ENCODE measurements at regions not wholly inside any gene's neighbourhood (a gene's known extent, or its start where the extent isn't known, plus 50 kb on each side); places are given as distances from the start of the nearest gene placed in this dataset.

DNA sequence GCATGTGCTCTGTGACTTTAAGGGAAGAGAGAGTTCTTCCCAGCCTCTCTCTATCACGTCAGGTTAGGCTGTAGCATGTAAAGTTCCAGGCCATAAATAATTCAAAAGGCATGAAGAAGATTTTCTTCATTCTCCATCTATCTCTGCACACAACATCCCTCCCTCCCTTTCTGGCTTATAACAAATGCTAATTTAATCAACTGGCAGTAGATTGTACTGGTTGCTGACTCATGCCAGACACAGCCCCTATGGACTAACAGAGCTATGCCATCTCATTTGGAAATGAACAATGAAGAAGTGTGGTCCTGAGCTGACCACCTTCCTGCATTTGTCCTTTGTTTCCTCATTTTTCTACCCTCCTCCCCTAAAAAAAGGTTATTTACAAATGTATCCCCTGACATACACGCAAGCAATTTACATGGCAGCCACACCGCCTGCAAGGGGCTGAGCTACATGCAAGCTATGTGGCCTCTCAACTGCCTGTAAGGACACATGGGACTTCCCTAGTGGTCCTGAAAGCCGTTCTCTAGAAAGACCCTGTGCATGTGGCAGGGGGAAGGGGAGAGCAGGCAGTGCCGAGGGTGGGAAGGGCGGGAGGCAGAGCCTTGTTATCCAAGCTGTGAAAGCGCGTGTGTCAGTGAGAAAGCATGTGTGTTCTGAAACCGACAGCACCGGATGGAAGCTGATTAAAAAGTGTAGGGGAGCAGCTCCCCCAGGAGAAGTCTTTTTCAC lies 90.9 kb upstream of the KLF7 start:
- no peak for DNase-seq (ENCODE audit: low read depth in 2 of 3, low spot score in 2 of 3)

DNA sequence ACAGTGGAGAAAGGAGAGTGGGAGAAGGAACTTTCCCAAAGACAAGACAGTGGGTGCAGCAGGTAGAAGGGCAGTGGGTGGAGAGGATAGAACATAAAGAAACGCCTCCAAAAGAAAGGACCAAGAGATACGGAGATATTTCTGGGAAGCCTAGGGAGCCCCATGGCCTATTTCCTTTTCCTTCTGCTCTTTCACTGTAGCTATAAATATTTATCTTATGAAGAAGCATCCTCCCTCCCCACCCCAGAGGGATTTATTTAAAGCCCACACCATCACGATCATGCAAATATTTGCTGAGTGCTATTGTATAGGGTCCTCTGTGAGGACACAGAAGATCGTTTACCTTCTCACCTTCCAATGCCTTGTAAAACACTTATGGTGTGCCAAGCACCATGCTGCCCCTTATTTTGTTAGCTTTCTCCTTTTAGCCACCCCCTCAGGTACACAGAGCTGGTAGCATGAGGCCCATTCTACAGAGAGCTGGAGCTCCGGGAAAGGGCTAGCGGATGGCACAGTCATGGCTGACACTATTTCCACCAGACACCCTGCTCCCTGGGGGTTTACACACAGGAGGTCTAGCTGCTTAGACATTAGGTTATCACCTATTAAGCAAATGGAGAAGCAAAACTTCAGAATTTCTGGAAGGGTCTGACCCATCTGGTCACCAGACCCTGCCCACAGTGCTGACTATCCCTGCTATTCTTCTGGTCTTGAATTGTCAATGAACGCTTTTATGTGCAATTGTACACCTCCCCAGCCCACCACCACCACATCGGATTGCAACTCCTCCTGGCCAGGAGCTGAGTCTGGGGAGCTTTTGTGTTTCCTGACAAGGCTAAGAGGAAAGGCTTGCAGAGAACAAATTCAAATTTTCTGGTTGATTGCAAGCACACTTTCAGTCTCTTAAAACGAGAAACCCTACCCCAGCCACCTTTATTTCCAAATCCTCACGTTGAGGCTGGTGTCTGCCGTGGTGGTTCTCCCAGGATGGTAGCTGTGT lies 91.8 kb upstream of the KLF7 start:
- DNase-seq (ENCODE audit: low read depth in 2 of 3, low spot score in 2 of 3), result no peak

DNA sequence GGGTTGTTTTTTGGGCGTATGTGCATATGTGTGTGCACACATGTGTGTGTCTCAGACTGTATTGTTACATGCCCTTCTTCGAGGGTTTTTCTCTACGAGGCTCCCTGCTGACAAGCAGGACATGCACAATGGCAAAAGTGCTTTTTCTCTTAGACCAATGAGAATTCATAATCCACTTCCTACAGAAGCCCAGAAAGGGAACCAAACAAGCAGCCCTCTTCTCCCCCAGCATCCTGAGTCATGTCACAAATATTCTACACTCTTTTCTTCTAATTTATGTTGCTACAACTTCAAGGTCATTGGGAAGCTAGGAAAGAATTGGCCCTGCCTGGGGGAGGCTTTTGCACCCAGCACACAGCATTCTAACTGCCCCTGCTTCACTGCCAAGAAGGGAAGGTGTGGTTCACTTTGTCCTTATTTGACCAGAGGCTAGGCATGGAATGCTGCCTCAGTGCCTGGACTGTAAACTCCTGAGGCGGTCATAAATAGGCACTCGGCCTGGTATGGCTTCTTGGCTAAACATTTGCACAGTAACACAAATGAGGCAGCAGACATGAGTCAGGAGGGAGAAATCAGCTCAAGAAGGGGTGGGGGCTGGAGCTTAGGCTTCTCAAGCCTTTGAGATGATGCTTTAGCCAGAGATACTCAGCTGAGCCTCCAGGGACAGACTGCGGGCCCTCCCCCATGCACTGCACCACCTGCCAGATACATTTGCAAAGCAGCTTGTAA lies 92.7 kb upstream of the KLF7 start:
- no peak for DNase-seq (ENCODE audit: low read depth in 2 of 3, low spot score in 2 of 3)

DNA sequence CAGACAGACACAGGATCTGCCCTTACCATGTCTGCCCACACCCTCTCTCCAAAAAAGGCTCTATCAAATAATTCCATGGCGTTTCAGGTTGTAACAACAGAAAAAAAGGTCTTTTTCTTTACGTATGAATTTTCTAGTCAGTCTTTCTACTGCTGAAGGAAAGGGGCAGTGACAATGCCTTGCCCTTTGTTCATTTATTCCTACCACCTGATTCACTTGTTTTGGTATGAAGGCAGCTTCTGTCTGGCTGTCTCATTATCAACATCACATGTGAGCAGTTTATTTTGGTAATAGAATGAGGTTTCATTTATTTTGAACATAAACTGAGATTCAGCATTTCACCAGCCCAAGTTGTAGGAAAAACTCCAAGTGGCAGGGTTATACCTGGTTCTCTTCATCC lies 94.3 kb upstream of the KLF7 start:
- no peak for DNase-seq (ENCODE audit: low read depth in 2 of 3, low spot score in 2 of 3)

DNA sequence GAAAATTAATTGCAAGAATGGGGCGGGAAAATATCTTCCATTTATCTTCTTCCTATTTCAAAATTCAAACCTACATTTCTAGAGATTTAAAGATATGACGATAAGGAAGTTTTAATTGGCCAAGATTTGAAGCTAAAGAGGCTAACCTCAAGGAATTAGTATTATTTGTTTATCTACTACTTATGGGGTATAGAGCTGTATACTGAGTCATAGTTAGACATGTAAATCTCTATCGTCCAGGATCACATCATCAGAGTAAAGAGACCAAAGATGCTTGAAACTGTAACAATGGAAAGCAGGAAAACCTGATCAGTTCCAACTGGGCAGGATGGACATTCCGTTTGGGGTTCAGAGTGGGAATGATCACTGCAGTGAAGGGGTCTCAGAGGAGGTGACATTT lies 95.2 kb upstream of the KLF7 start:
- no peak for DNase-seq (ENCODE audit: low read depth in 2 of 3, low spot score in 2 of 3)

DNA sequence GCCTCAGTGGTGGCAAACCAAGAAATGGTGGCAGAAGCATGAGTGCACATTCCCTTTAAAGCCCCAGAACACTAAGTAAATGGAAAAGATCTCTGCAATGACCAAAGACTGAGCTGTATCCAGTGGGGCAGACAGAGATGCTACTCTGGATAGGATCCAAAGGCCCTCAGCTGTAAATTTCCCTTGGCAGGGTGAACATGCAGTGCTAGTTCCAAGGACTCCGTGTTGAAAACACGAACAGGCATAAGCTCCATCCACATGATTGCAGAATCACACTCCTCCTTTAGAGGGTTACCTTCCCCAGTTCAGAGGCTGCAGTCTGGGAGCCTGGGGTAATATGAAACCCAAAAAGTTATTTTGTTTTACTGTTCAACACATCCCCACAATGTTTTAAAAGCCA lies 98.6 kb upstream of the KLF7 start:
- no peak for DNase-seq (ENCODE audit: low read depth in 2 of 3, low spot score in 2 of 3)

DNA sequence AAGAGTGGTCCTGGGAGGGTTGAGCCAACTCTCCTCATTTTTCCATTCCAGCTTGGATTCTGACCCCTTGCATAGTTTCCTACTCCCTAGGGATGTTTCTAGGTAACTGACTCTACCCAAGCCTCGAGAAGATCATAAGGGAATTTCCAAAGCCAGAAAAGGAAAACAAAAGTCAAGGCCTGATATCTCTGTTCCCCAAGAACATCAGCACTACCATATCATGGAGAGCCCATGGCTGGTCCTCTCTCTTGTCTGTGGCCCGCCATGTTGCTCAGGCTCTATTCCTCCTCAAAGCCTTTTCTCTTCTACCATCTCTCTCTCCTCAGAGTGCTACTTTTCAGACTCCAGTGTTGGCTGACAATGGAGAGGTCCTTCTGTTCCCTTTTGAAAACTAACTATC lies 99.6 kb upstream of the KLF7 start:
- no peak for DNase-seq (ENCODE audit: low read depth in 2 of 3, low spot score in 2 of 3)

DNA sequence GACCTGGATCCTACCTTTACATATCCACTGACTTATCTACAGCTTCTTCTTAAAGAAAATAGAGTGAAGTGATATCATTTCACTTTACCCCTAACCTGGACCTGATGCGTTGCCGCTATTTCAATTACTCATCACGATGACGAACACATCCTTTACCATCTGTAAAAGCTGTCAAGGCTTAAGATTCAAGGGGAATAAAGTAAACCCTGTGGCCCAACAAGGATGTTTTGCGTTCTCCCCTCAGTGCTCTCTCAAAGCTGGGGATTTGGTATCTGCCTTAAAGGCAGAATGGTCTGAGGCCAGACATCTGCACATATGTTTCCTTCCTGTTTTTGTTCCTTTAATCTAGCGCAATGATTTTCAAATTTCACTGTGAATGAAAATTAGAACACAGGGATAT lies 100.1 kb upstream of the KLF7 start:
- DNase-seq (ENCODE audit: low read depth in 2 of 3, low spot score in 2 of 3), result no peak

DNA sequence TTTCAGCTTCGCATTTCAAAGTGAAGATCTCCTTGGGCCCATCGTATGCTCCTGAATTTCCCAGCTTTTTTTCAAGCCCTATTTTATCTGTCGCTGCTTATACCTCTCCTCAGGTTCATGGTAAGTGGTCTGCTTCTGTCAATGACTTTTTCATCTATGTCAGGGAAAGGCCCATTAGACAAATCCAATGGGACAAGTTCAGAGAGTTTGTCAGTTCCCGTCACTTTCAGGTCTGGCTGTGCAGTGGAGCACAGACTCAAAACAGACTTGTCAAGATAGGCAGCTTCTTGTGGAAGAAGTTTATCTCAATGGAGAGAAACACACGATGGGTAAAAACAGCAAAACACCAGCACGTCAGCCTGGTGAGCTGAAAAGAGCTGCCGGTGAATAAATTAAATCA lies 100.9 kb upstream of the KLF7 start:
- DNase-seq (ENCODE audit: low read depth in 2 of 3, low spot score in 2 of 3), result no peak

DNA sequence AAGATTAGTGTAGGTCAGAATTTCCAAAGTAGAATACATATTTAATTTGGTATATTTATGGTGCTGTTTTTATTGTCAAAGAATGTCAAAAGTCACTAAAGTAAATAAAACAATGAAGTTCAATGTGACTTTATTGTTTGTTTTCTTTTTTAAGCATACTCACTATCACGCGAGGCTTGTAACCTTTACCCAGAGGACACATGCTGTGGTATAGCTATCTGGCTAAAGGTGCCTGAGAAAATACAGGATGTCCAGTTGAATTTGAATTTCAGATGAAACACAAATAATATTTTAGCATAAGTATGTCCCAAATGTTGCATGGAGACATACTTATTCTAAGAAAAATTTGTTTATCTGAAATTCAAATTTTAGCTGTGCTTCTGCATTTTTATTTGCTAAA lies 103.3 kb upstream of the KLF7 start:
- DNase-seq (ENCODE audit: low read depth in 2 of 3, low spot score in 2 of 3), result no peak

DNA sequence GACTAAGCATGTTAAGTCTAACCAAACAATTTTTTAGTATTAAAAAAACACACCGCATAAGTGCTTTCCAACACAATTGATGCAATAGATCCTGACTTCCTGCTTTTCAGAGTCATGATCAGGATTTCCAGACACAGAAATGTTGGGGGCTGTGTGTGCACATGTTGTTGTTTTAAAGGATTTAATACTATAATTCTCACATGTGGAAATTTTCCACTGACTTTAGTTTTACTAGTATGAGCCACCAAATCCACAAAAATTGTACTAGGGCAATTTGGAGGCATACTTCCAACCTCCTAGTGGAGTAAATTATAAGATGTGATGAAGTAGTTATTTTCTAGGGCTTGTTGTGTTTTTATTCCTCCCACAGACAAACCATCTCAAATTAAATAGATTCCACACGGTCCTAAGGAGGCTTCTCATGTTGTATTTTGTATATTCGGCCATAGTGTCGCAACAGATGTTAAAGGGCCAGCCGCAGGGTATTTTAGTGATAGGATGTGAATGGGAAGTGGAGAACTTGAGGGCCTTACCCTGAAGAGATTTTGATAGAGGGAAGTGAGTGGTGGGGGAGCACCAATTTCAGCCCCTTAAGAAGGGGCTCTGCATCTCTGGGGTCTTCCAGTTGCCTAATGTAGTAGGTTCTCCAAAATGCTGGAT lies 108.9 kb upstream of the KLF7 start:
- no peak for DNase-seq (ENCODE audit: low read depth in 2 of 3, low spot score in 2 of 3)

DNA sequence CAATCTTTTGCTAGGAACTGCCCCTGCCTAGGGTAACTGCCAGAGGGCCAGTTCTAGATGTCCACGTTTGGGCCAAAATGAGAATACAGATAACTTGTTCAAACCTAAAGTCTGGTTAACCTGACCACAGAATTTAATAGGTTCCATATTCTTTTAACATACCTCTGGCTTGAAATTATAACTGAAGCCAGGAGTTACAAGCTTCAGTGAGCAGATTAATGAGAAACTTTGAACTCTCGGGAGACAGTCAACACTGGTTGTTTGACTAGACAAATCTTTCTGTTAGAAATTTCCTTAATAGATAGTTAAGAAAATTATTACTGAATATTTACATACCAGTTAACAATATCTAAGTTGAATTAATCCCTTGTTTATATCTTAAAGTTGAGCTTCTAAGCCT lies 110.0 kb upstream of the KLF7 start:
- no peak for DNase-seq (ENCODE audit: low read depth in 2 of 3, low spot score in 2 of 3)

DNA sequence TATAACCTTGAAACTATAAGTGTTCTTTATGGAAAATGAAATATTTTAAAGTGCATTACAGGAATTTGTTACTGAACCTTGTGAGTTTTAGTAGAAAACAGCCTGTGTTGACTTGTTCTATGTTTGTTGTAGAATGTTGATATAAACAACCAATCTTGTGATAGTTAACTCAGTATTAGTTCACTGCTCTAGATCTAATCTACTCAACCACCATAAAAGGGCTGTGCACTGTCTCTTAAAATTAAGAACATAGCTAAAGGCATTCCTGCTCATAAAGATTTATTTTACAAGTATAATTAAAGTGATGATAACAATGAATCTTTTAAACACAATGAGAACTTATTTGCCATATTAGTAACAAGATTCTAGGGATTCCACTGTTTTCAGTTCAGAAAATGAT lies 110.5 kb upstream of the KLF7 start:
- DNase-seq (ENCODE audit: low read depth in 2 of 3, low spot score in 2 of 3), result no peak

DNA sequence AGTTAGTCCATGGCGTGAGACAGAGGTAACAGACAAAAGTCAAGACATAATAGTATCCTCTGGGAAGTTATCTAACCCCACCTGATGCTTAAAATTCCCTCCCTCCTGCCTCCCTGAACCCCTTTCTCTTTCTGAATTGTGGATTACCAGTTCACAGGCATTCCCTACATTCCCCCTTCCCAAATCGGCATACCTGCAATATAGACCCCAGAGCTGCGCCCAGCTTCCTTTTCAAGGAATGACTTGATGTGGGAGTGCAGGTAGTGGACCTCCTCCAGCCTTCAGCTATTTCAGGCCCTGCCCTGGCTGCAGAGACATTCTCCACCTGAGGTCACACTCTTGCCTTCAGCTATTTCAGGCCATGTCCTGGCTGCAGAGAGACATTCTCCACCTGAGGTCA lies 111.1 kb upstream of the KLF7 start:
- DNase-seq (ENCODE audit: low read depth in 2 of 3, low spot score in 2 of 3), result no peak

DNA sequence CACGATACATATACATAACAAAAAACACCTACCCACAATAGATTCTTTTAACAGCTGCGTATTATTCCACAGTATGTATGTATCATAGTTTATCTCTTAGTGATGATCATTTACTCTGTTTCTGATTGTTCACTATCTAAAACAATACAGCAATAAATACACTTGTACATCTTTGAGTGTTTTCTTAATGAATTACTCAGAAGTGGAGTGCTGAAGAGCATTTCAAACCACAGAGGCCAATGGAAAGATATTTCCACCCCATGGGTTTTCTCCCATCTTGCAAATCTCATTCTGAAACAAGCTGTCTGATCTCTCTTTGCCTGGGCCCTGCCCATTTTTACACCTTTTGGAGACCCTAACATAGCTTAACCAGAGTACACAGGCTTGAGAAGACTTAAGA lies 113.8 kb upstream of the KLF7 start:
- DNase-seq (ENCODE audit: low read depth in 2 of 3, low spot score in 2 of 3), result no peak

DNA sequence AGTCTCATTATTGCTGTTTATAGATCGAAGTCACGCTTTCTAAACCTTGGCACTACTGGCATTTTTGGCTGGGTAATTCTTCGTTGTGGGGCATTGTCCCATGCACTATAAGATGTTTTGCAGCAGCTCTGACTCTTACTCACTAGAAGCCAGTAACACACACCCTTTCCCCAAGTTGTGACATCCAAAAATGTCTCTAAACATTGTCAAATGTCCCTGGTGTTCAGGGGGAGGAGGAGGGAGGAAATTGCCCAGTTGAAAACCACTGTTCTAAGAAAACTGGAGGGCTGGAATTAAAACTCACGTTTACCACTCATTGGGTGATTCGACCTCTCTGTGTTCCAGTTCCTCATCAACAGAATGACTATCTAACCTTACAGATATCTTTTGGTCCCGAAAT lies 115.7 kb upstream of the KLF7 start:
- no peak for DNase-seq (ENCODE audit: low read depth in 2 of 3, low spot score in 2 of 3)

DNA sequence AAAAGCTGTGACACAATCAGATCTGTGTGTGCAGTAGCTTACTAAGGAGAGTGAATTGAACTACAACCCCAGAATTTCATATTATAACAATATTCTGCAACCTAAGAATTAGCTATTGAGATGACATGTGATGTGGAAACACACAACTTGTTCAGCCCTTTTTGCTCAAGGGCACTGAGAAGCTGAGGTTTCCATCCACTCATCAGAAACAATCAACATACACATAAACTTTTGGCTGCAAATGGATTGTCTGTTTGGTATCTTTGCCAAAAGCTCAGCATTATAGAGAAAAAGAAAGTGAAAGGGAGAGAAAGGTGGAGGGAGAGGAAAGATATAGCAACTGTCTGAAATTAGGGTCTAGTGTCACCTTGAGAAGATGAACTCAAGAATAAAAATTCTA lies 117.2 kb upstream of the KLF7 start:
- no peak for DNase-seq (ENCODE audit: low read depth in 2 of 3, low spot score in 2 of 3)

DNA sequence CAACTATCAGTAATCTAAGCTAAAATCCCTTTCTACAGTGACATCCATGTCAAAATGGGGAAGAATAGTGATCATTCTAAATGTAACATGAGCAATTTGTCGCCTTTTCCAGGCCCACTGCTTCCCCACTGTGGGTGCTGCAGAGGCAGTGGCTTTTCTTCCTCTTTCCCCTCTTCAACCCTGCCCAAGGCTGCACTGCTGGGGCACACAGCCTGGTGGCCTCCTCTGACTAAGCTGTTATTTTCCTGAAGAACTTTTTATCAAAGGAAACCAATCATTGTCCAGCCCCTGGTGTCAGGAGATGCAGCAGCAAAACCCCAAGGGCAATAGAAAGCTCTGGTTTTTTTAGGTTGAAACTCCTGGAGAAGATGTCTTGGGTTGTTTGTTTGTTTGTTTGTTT lies 117.6 kb upstream of the KLF7 start:
- no peak for DNase-seq (ENCODE audit: low read depth in 2 of 3, low spot score in 2 of 3)

DNA sequence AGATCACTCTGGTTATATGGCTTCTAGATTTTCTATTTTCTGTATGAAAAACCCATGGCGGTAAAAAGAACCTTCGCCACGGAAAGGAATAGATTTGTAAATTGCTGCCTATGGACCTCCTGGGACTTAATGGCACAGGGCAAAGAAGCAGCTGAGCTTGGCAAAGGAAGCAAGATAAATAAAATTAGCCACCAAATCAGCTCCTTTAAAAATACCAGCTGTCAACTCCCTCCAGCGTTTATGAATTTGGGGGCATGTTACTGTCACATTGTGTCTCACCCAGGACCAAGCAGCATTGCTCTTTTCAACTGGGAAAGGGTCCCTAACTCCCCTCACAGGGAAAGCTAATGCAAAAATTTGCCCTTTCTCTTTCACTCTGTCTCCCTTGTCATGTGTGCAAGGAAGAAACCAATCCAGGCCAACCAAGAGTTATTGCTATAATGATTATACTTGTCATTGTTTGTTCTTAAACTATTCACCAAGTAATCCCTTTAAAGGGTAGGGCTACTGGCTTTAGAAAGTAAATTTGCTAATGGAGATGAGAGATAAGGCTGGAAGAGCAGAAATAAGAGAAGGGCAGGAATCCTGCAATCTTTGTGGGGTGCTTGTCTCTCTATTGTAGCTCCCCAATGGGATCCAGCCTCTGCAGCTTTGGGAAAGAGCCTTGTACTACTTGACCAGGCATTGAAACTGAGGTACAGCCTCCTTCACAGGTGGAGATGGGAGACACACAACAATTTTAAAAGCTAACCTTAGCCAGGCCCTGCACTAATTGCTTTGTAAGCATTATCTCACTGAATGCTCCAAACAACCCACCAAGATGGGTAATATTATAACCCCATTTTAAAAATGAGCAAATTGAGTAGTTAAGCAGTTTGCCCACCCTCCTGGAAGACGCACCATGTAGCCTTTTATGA lies 119.1 kb upstream of the KLF7 start:
- DNase-seq (ENCODE audit: low read depth in 2 of 3, low spot score in 2 of 3), result no peak

DNA sequence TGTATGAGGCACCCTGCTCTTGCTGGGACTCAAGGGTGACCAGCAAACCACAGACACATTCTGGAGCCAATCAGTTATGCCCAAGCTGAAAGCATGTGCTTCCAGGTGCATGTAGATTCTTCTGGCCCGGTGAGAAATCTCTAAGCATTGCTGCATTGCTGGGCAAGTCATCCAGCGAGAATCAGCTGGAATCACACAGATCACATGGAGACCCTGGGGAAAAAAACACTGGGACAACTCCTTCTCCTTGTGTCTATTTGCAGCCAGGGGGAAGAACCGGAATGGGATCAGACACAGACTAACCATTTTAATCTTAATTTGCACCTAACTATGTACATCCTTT lies 119.7 kb upstream of the KLF7 start:
- DNase-seq (ENCODE audit: low read depth in 2 of 3, low spot score in 2 of 3), result no peak

Measured in activated CD8-positive, alpha-beta memory T cell treated with anti-CD3 and anti-CD28 coated beads for 48 hours (primary cell).